T47D (cell line): ENCODE measurements at regions not wholly inside any gene's neighbourhood (a gene's known extent, or its start where the extent isn't known, plus 50 kb on each side); places are given as distances from the start of the nearest gene placed in this dataset.

Source experiments
- DNase-seq, 2 experiments: peaks; one replicate each; pipeline versions ENCODE4 v3.0.0 to v3.0.0-alpha.2; 2011 to 2012; ENCODE audit warnings: low read depth in 1 of 2, low spot score in 1 of 2
- JUND ChIP-seq: IDR thresholded peaks from 2 replicates; pipeline ENCODE4 v1.6.1; 2012; ENCODE audit warnings: low read depth
- in situ Hi-C: cut with HindIII; loops from 2 replicates; pipeline ENCODE4 v1.10.0; 2016; ENCODE audit warnings: low sequenced_read_pairs, low pct_unique_long_range_greater_than_20kb

GRCh38 chr16:64808474-64808873, 313.4 kb downstream of the CDH11 start:
- in situ Hi-C loops, result no loop called here
- DNase-seq, result no peak
- TF ChIP-seq JUND, result no peak

GRCh38 chr16:64791756-64792155, 330.1 kb downstream of the CDH11 start:
- in situ Hi-C loops, result no loop called here
- no peak for DNase-seq
- no peak for TF ChIP-seq JUND

GRCh38 chr16:64784635-64785034, 337.2 kb downstream of the CDH11 start:
- in situ Hi-C loops, result no loop called here
- TF ChIP-seq JUND, result no peak
- no peak for DNase-seq

- no peak for DNase-seq
- no peak for TF ChIP-seq JUND
- in situ Hi-C loops, result no loop called here
Measured at GRCh38 chr16:64782484-64782883, 339.4 kb downstream of the CDH11 start.

- in situ Hi-C loops, result no loop called here
- no peak for DNase-seq
- TF ChIP-seq JUND, result no peak
Measured at GRCh38 chr16:64780445-64780844, 341.4 kb downstream of the CDH11 start.

- in situ Hi-C loops, result no loop called here
- no peak for TF ChIP-seq JUND
- no peak for DNase-seq
Measured at GRCh38 chr16:64778777-64779176, 343.1 kb downstream of the CDH11 start.

GRCh38 chr16:64773638-64774037, 348.2 kb downstream of the CDH11 start:
- in situ Hi-C loops, result no loop called here
- DNase-seq, result no peak
- TF ChIP-seq JUND, result no peak

- no peak for TF ChIP-seq JUND
- in situ Hi-C loops, result no loop called here
- DNase-seq, result no peak
Measured at GRCh38 chr16:64773184-64773583, 348.7 kb downstream of the CDH11 start.

GRCh38 chr16:64771273-64771672, 350.6 kb downstream of the CDH11 start:
- TF ChIP-seq JUND, result no peak
- no peak for DNase-seq
- in situ Hi-C loops, result no loop called here

GRCh38 chr16:64762211-64762610, 359.7 kb downstream of the CDH11 start:
- TF ChIP-seq JUND, result no peak
- in situ Hi-C loops, result no loop called here
- no peak for DNase-seq

GRCh38 chr16:64754279-64754678, 367.6 kb downstream of the CDH11 start:
- in situ Hi-C loops, result no loop called here
- no peak for TF ChIP-seq JUND
- DNase-seq, result no peak

GRCh38 chr16:64751906-64752305, 370.0 kb downstream of the CDH11 start:
- no peak for DNase-seq
- TF ChIP-seq JUND, result no peak
- in situ Hi-C loops, result no loop called here

GRCh38 chr16:64749346-64749745, 372.5 kb downstream of the CDH11 start:
- DNase-seq, result no peak
- in situ Hi-C loops, result no loop called here
- TF ChIP-seq JUND, result no peak

GRCh38 chr16:64745258-64745930, 376.5 kb downstream of the CDH11 start:
- DNase-seq, result no peak
- TF ChIP-seq JUND, result no peak
- in situ Hi-C loops, result no loop called here
